Fibroblast of lung (primary cell): ENCODE measurements at regions not wholly inside any gene's neighbourhood (a gene's known extent, or its start where the extent isn't known, plus 50 kb on each side); places are given as distances from the start of the nearest gene placed in this dataset.

Source experiments
- DNase-seq, 2 donors: peaks; one replicate each; pipeline versions ENCODE4 v3.0.0 to v3.0.0-alpha.2; 2010; ENCODE audit warnings: low read depth in 2 of 2
- H2AFZ ChIP-seq: 2 replicates; pipeline ENCODE4 v1.5.1; 2012; ENCODE audit warnings: low read length, control low read depth, inconsistent platforms
- H3K27ac ChIP-seq: 2 replicates; pipeline ENCODE4 v1.5.1; 2011; ENCODE audit warnings: low read length, control low read depth; ENCODE audit not compliant: insufficient read depth
- H3K27me3 ChIP-seq: 2 replicates; pipeline ENCODE4 v1.5.1; 2011; ENCODE audit warnings: mild to moderate bottlenecking, low read length; ENCODE audit not compliant: control insufficient read depth, insufficient read depth
- H3K36me3 ChIP-seq: 2 replicates; pipeline ENCODE4 v1.5.1; 2011; ENCODE audit warnings: low read length; ENCODE audit not compliant: control insufficient read depth, insufficient read depth
- H3K4me1 ChIP-seq: 2 replicates; pipeline ENCODE4 v1.5.1; 2011; ENCODE audit warnings: low read length; ENCODE audit not compliant: control insufficient read depth, insufficient read depth; ENCODE audit errors: extremely low read depth
- H3K4me2 ChIP-seq: 2 replicates; pipeline ENCODE4 v1.5.1; 2011; ENCODE audit warnings: low read length, control low read depth; ENCODE audit not compliant: insufficient read depth; ENCODE audit errors: extremely low read depth
- H3K4me3 ChIP-seq, 4 experiments: fragments of 200-600 bp in 1 of 4; sonication (generic) in 1 of 4; replicated peaks in 1 of 4; 2 replicates each; pipeline ENCODE4 v1.5.1; 2011 to 2016; ENCODE audit warnings: low read length in 4 of 4, low read depth in 3 of 4, mild to moderate bottlenecking in 3 of 4, control low read depth in 2 of 4, inconsistent platforms in 1 of 4, mixed read lengths in 1 of 4; ENCODE audit not compliant: insufficient read depth in 1 of 4; ENCODE audit errors: control extremely low read depth in 1 of 4
- H3K79me2 ChIP-seq: 2 replicates; pipeline ENCODE4 v1.5.1; 2012; ENCODE audit warnings: mild to moderate bottlenecking, low read length, inconsistent platforms; ENCODE audit not compliant: control insufficient read depth, insufficient read depth
- H3K9ac ChIP-seq: 2 replicates; pipeline ENCODE4 v1.5.1; 2011; ENCODE audit warnings: mild to moderate bottlenecking, low read length, control low read depth; ENCODE audit not compliant: insufficient read depth
- H3K9me3 ChIP-seq: 2 replicates; pipeline ENCODE4 v1.5.1; 2012; ENCODE audit warnings: low read depth, low read length; ENCODE audit not compliant: control insufficient read depth, insufficient read depth
- H4K20me1 ChIP-seq: 2 replicates; pipeline ENCODE4 v1.5.1; 2011; ENCODE audit warnings: low read length; ENCODE audit not compliant: control insufficient read depth, insufficient read depth; ENCODE audit errors: extremely low read depth
- EZH2 ChIP-seq: IDR thresholded peaks from 2 replicates; pipeline ENCODE4 v1.5.1; 2012; ENCODE audit warnings: low read length, control low read depth, mild to moderate bottlenecking; ENCODE audit errors: missing control alignments
- TF ChIP-seq, protein P1 (sequence below), 2 donors: IDR thresholded peaks in 1 of 2; conservative IDR thresholded peaks in 1 of 2; 1 replicate in 1 of 2; 2 replicates in 1 of 2; pipeline ENCODE4 v1.5.1; 2011 to 2012; ENCODE audit warnings: low read length in 2 of 2, control low read depth in 1 of 2, inconsistent platforms in 1 of 2, low read depth in 1 of 2, mild to moderate bottlenecking in 1 of 2

DNA sequence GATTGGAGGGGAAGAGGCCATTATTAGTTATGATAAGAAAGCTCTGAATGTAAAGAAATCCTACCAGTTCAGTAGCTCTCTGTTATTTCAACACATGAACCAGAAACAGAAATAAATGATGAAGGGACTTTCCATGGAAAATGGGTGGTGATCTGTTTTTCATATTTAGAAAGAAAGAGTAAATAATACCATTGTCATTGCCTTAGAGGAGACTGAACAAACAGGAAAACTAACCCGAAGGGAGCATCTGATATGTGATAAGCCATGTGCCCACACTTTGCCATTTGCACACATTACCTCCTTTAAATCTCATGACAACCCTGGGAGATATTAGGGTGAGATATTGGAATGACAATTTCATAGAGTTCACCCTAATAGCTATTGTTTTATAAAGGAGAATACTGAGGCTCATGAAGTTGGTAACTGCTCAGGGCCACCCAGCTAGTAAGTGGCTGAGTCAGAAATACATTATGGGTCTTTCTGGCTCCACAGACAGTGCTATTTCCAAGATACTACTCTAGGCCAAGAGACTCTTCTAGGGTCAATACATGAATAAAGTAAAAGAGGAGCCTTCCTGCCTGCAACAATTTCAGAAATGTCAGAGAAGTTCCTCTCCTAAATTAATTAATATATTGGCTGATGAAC, 111.0 kb upstream of the SLIT3 start:
- no peak for DNase-seq
- H3K9me3 ChIP-seq: no peaks in the 10 kb centered on the region
- no peak overlapping the region for H3K27ac ChIP-seq
- H3K36me3 ChIP-seq: no peaks in the 10 kb centered on the region
- peaks cover under 1% of the 10 kb centered on the region for H3K4me1 ChIP-seq
- TF ChIP-seq EZH2: no peak
- TF ChIP-seq, protein P1, sequence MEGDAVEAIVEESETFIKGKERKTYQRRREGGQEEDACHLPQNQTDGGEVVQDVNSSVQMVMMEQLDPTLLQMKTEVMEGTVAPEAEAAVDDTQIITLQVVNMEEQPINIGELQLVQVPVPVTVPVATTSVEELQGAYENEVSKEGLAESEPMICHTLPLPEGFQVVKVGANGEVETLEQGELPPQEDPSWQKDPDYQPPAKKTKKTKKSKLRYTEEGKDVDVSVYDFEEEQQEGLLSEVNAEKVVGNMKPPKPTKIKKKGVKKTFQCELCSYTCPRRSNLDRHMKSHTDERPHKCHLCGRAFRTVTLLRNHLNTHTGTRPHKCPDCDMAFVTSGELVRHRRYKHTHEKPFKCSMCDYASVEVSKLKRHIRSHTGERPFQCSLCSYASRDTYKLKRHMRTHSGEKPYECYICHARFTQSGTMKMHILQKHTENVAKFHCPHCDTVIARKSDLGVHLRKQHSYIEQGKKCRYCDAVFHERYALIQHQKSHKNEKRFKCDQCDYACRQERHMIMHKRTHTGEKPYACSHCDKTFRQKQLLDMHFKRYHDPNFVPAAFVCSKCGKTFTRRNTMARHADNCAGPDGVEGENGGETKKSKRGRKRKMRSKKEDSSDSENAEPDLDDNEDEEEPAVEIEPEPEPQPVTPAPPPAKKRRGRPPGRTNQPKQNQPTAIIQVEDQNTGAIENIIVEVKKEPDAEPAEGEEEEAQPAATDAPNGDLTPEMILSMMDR (conservative IDR thresholded peaks at IDR 0.05 in 1 of 2, IDR thresholded peaks at IDR 0.05 in 1 of 2; ENCODE audit: low read depth in 1 of 2, low read length in 2 of 2): no peak
- H2AFZ ChIP-seq: no peak overlapping the region
- H3K27me3 ChIP-seq: no peaks in the 10 kb centered on the region
- no peak overlapping the region for H3K4me3 ChIP-seq
- no peaks in the 10 kb centered on the region for H3K79me2 ChIP-seq
- H4K20me1 ChIP-seq: no peaks in the 10 kb centered on the region
- H3K9ac ChIP-seq: no peak overlapping the region
- no peak overlapping the region for H3K4me2 ChIP-seq

DNA sequence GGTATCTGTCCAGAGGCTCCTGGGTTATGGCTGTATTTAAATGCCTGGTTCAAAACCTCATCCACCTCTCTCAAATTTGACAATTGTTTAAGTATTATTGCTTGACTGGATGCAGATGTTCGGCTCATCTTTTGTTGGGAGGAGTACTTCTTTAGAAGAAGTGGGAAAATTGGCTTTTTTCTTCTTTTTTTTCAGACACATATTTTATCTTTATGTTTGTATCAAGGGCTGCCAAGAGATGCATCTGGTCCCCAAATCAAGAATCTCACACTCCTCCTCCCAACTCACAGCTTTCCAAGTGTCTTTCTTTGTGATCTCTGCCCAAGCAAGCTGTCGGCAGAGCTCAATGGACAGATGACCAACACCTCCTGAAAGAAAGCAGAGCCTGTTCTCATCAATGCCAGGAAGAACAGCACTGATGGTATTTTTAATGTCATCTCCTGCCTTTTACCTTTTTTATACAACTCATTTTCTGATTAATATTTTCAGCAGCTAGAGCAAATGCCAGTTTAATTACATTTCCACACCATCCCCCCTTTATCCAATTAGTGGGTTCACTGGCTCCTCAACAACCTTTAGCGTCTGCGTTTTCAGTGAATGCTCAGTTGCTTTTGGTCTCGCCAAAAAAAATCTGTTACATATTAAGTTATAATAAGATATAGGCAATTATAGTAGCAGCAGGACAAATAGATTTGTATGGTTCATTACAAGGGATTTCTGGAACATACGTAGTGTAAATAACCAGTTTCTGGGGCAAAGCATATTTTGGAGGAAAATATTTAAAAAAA, 110.3 kb upstream of the SLIT3 start:
- Histone ChIP-seq H3K27me3 (no peaks in the 10 kb centered on the region), H4K20me1 (no peaks in the 10 kb centered on the region), H3K9me3 (no peaks in the 10 kb centered on the region), H3K79me2 (no peaks in the 10 kb centered on the region), H3K4me1 (no peaks in the 10 kb centered on the region), H3K4me3 (no peak overlapping the region), H3K27ac (no peak overlapping the region), H3K36me3 (no peaks in the 10 kb centered on the region), H3K9ac (no peak overlapping the region), H2AFZ (no peak overlapping the region), H3K4me2 (no peak overlapping the region)
- TF ChIP-seq, protein P1 (conservative IDR thresholded peaks at IDR 0.05 in 1 of 2, IDR thresholded peaks at IDR 0.05 in 1 of 2; ENCODE audit: low read depth in 1 of 2, low read length in 2 of 2): no peak
- TF ChIP-seq EZH2: no peak
- no peak for DNase-seq

DNA sequence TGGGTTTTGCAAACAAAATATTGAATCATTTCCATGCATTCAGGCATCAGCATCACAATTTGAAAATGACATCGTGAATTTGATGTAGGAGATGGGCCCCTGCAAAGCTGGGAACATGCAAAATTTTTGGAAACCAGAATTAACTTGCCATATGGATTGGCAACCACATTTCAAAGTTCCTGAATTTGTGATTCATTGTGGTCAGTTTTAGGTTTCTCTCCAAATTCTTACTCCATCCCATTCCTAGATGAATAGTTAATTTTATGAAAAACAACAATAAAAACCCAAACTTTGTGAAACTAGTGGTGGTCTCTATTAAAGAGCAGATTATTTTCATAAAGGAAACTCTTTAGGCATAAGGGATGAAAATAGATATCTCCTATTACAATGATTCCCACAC, 107.8 kb upstream of the SLIT3 start:
- no peaks in the 10 kb centered on the region for H3K4me1 ChIP-seq
- TF ChIP-seq EZH2: no peak

More for the DNA sequence above, 107.8 kb upstream of the SLIT3 start:
- Histone ChIP-seq H3K27me3 (no peaks in the 10 kb centered on the region), H3K9me3 (no peaks in the 10 kb centered on the region), H3K79me2 (no peaks in the 10 kb centered on the region), H3K9ac (no peak overlapping the region), H4K20me1 (no peaks in the 10 kb centered on the region), H3K36me3 (no peaks in the 10 kb centered on the region), H2AFZ (no peak overlapping the region), H3K4me2 (no peak overlapping the region), H3K4me3 (no peak overlapping the region), H3K27ac (no peak overlapping the region)
- peak in 1 of 2 donors; percentile 39 for DNase-seq
